IMR-90 (cell line): ENCODE measurements at regions not wholly inside any gene's neighbourhood (a gene's known extent, or its start where the extent isn't known, plus 50 kb on each side); places are given as distances from the start of the nearest gene placed in this dataset.

Experiments
- ATAC-seq: fragments of 200-7000 bp; cut with Tn5 transposase; 2 replicates; pipeline ENCODE4 v1.9.1; 2020; ENCODE audit warnings: low read depth, mild to moderate bottlenecking, moderate library complexity
- BruUV-seq: library from RNA; stranded (reverse); fragments of 400-500 nt; replicated peaks from 2 replicates; lab custom pipeline; 2021; lab: Mats Ljungman, UMichigan
- CTCF ChIA-PET: fragments of 300-600 bp; formaldehyde crosslinking; extraction: SDS; loops from one replicate; lab custom pipeline; 2021; ENCODE audit warnings: antibody characterized with exemption; lab: Yijun Ruan, JAX
- POLR2A ChIA-PET: fragments of 300-600 bp; sonication (Branson Sonifier 250); formaldehyde crosslinking; loops from one replicate; lab custom pipeline; 2022; ENCODE audit warnings: antibody characterized with exemption; ENCODE audit not compliant: unreplicated experiment; lab: Charles Lee
- DNase-seq: peaks from one replicate; pipeline ENCODE4 v3.0.0; 2013
- H2AFZ ChIP-seq: replicated peaks from 2 replicates; pipeline ENCODE3; 2013; ENCODE audit warnings: low read length, mild to moderate bottlenecking; ENCODE audit not compliant: poor library complexity
- H2AK5ac ChIP-seq: 2 replicates; pipeline ENCODE4 v1.6.1; 2013; ENCODE audit warnings: low read depth, low read length, inconsistent platforms
- H2AK9ac ChIP-seq: replicated peaks from 2 replicates; pipeline ENCODE3; 2013; ENCODE audit warnings: mild to moderate bottlenecking, low read depth, low read length, moderate library complexity; ENCODE audit not compliant: poor library complexity
- H2BK120ac ChIP-seq: 2 replicates; pipeline ENCODE4 v1.6.1; 2013; ENCODE audit warnings: low read depth, low read length, inconsistent platforms
- H2BK15ac ChIP-seq: 3 replicates; pipeline ENCODE4 v1.6.1; 2013; ENCODE audit warnings: low read depth, low read length, inconsistent platforms
- H2BK20ac ChIP-seq: 2 replicates; pipeline ENCODE4 v1.6.1; 2013; ENCODE audit warnings: low read depth, mild to moderate bottlenecking, inconsistent platforms, low read length, moderate library complexity
- H2BK5ac ChIP-seq: 2 replicates; pipeline ENCODE4 v1.6.1; 2013; ENCODE audit warnings: mild to moderate bottlenecking, low read depth, low read length, inconsistent platforms; ENCODE audit not compliant: poor library complexity, severe bottlenecking
- H3K14ac ChIP-seq: replicated peaks from 2 replicates; pipeline ENCODE4 v1.6.1; 2013; ENCODE audit warnings: low read depth, low read length, inconsistent platforms
- H3K18ac ChIP-seq: 2 replicates; pipeline ENCODE4 v1.6.1; 2013; ENCODE audit warnings: low read depth, low read length, control low read depth
- H3K23ac ChIP-seq: 2 replicates; pipeline ENCODE4 v1.6.1; 2013; ENCODE audit warnings: low read depth, low read length, inconsistent platforms
- H3K27ac ChIP-seq: 2 replicates; pipeline ENCODE4 v1.5.1; 2013; ENCODE audit warnings: mild to moderate bottlenecking, control low read depth, low read length; ENCODE audit not compliant: insufficient read depth
- H3K27me3 ChIP-seq: 2 replicates; pipeline ENCODE4 v1.6.1; 2013; ENCODE audit warnings: low read length; ENCODE audit not compliant: control insufficient read depth, insufficient read depth
- H3K36me3 ChIP-seq: 2 replicates; pipeline ENCODE4 v1.6.1; 2013; ENCODE audit warnings: low read length, mixed read lengths; ENCODE audit not compliant: control insufficient read depth, insufficient read depth
- H3K4ac ChIP-seq: 2 replicates; pipeline ENCODE4 v1.6.1; 2013; ENCODE audit warnings: low read depth, low read length, inconsistent platforms
- H3K4me1 ChIP-seq: 2 replicates; pipeline ENCODE4 v1.6.1; 2013; ENCODE audit warnings: low read length, mixed read lengths; ENCODE audit not compliant: control insufficient read depth, insufficient read depth
- H3K4me2 ChIP-seq: 2 replicates; pipeline ENCODE4 v1.6.1; 2013; ENCODE audit warnings: low read depth, mild to moderate bottlenecking, control low read depth, low read length, moderate library complexity
- H3K4me3 ChIP-seq: 2 replicates; pipeline ENCODE4 v1.5.1; 2013; ENCODE audit warnings: low read depth, mild to moderate bottlenecking, control low read depth, low read length, moderate library complexity; ENCODE audit not compliant: insufficient read depth
- H3K56ac ChIP-seq: 2 replicates; pipeline ENCODE4 v1.6.1; 2013; ENCODE audit warnings: low read length, inconsistent platforms; ENCODE audit not compliant: insufficient read depth; ENCODE audit errors: extremely low read depth
- H3K79me1 ChIP-seq, 2 experiments: 2 replicates each; pipeline ENCODE4 v1.6.1; 2013; ENCODE audit warnings: low read length in 2 of 2, inconsistent platforms in 1 of 2, low read depth in 1 of 2
- H3K9ac ChIP-seq: 2 replicates; pipeline ENCODE4 v1.6.1; 2013; ENCODE audit warnings: low read depth, low read length, control low read depth
- H3K9me1 ChIP-seq: 2 replicates; pipeline ENCODE4 v1.6.1; 2013; ENCODE audit warnings: low read length, inconsistent platforms; ENCODE audit not compliant: insufficient read depth
- H3K9me3 ChIP-seq: 2 replicates; pipeline ENCODE4 v1.6.1; 2013; ENCODE audit warnings: low read length; ENCODE audit not compliant: control insufficient read depth, insufficient read depth
- H4K20me1 ChIP-seq: 2 replicates; pipeline ENCODE4 v1.6.1; 2013; ENCODE audit warnings: low read length, inconsistent platforms; ENCODE audit not compliant: insufficient read depth
- H4K5ac ChIP-seq: 2 replicates; pipeline ENCODE4 v1.6.1; 2013; ENCODE audit warnings: mild to moderate bottlenecking, low read depth, low read length, control low read depth
- H4K8ac ChIP-seq, 2 experiments: 2 replicates each; pipeline ENCODE4 v1.6.1; 2013; ENCODE audit warnings: low read depth in 2 of 2, low read length in 2 of 2, control low read depth in 1 of 2, inconsistent platforms in 1 of 2
- H4K91ac ChIP-seq: 2 replicates; pipeline ENCODE4 v1.6.1; 2013; ENCODE audit warnings: low read depth, low read length, inconsistent platforms; ENCODE audit not compliant: insufficient read depth
- BHLHE40 ChIP-seq: fragments of 150-350 bp; IDR thresholded peaks from 2 replicates; pipeline ENCODE4 v1.6.1; 2016; ENCODE audit warnings: mild to moderate bottlenecking, low read depth, low read length
- CEBPB ChIP-seq: IDR thresholded peaks from 2 replicates; pipeline ENCODE4 v1.6.1; 2012; ENCODE audit warnings: low read depth, low read length, improper control_type of control experiment
- CHD1 ChIP-seq: IDR thresholded peaks from 2 replicates; pipeline ENCODE4 v1.6.1; 2012; ENCODE audit warnings: low read depth, low read length, improper control_type of control experiment
- FOS ChIP-seq: fragments of 150-350 bp; IDR thresholded peaks from 2 replicates; pipeline ENCODE4 v1.6.1; 2016; ENCODE audit warnings: low read depth, low read length
- MAFK ChIP-seq: IDR thresholded peaks from 2 replicates; pipeline ENCODE4 v1.6.1; 2012; ENCODE audit warnings: low read depth, low read length, improper control_type of control experiment
- MAZ ChIP-seq: IDR thresholded peaks from 2 replicates; pipeline ENCODE4 v1.6.1; 2012; ENCODE audit warnings: low read depth, mild to moderate bottlenecking, low read length, improper control_type of control experiment, moderate library complexity, borderline replicate concordance
- MXI1 ChIP-seq: IDR thresholded peaks from 2 replicates; pipeline ENCODE4 v1.6.1; 2012; ENCODE audit warnings: low read depth, mild to moderate bottlenecking, low read length, moderate library complexity, borderline replicate concordance
- NFE2L2 ChIP-seq: fragments of 150-350 bp; IDR thresholded peaks from 2 replicates; pipeline ENCODE4 v1.6.1; 2016; ENCODE audit warnings: low read depth, mild to moderate bottlenecking, low read length
- POLR2A ChIP-seq: IDR thresholded peaks from 2 replicates; pipeline ENCODE4 v1.6.1; 2012; ENCODE audit warnings: mild to moderate bottlenecking, low read depth, low read length
- RCOR1 ChIP-seq: IDR thresholded peaks from 2 replicates; pipeline ENCODE4 v1.6.1; 2012; ENCODE audit warnings: mild to moderate bottlenecking, low read length, improper control_type of control experiment; ENCODE audit not compliant: insufficient replicate concordance
- RFX5 ChIP-seq: IDR thresholded peaks from 2 replicates; pipeline ENCODE4 v1.8.0; 2012; ENCODE audit warnings: low read depth, mild to moderate bottlenecking, low read length, moderate library complexity
- SMC3 ChIP-seq: fragments of 150-350 bp; IDR thresholded peaks from 2 replicates; pipeline ENCODE4 v1.6.1; 2016; ENCODE audit warnings: low read depth, mild to moderate bottlenecking, antibody characterized with exemption, low read length, moderate library complexity
- WGBS, 2 experiments: methylation state at CpG; one replicate each; pipeline versions ENCODE4 v1.1.5 to v1.1.7; 2013; ENCODE audit warnings: missing lambda C conversion rate in 2 of 2; ENCODE audit not compliant: insufficient read length in 1 of 2; ENCODE audit errors: extremely low coverage in 2 of 2; 5-methylcytosine and 5-hydroxymethylcytosine counted together
- dilution Hi-C: fragments of 300-500 bp; cut with HindIII; formaldehyde crosslinking; loops from one replicate; pipeline ENCODE4 v1.14.3; 2018; ENCODE audit warnings: low sequenced_read_pairs; ENCODE audit not compliant: unreplicated experiment
- in situ Hi-C: fragments of 300-500 bp; cut with MboI; formaldehyde crosslinking; loops from 3 replicates; pipeline ENCODE4 v1.14.3; 2019; ENCODE audit warnings: low sequenced_read_pairs, inconsistent platforms, mixed read lengths
- intact Hi-C: fragments of 100-400 bp; cut with micrococcal nuclease; formaldehyde crosslinking; loops from 2 replicates; pipeline ENCODE4 v1.10.0; 2022
- TF ChIP-seq, protein P1 (sequence below): conservative IDR thresholded peaks from 2 replicates; pipeline ENCODE4 v1.5.1; 2012; ENCODE audit warnings: mild to moderate bottlenecking, low read depth, low read length, improper control_type of control experiment
- TF ChIP-seq, protein P2 (sequence below): fragments of 150-350 bp; IDR thresholded peaks from 2 replicates; pipeline ENCODE4 v1.6.1; 2016; ENCODE audit warnings: low read depth, mild to moderate bottlenecking, low read length, moderate library complexity, borderline replicate concordance
- TF ChIP-seq, protein P3 (sequence below): fragments of 150-350 bp; IDR thresholded peaks from 2 replicates; pipeline ENCODE4 v1.6.1; 2017; ENCODE audit warnings: mild to moderate bottlenecking, antibody characterized with exemption, low read length, low read depth

DNA sequence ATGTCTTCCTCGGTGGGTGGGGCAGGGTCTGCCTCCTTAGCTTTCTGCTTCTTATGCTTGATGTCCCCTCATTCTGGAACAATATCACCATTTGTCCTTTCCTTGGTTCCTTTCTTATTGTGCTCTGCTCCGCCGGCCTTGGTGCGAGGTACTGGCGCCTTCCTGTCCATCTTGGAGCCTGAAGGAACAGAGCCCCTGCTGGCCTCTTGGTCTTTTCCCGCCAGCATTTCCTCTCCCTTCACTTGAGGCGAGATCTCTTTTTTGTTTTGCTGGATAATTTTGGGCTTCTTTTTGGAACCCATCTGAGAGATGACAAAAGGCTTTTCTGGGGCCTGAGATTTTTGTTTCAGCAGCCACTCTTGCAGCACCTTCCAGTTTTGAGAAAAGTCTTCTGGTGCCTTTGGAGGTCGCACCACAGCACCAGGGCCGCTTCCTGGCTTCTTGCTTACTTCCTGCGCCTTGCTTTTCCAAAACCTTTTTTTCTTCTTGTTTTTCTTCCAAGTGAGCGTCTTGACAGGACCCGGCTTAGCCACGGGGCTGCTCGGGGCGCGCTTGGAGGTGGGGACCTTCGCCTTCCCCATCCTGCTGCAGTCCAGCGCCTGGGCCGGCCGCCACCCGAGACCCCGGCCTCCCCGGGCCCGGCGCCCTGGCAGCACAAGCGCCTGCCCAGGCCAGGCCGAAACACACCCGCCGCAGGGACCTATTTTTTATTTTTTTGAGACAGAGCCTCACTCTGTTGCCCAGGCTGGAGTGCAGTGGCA, 127.1 kb downstream of the KLF13 start:
- H3K79me1 ChIP-seq = no peaks in the 10 kb centered on the region
- H2AK5ac ChIP-seq = no peak overlapping the region
- no peak for ATAC-seq
- H3K9ac ChIP-seq = no peak overlapping the region
- no peak overlapping the region for H4K8ac ChIP-seq
- no peak overlapping the region for H2BK5ac ChIP-seq
- H4K20me1 ChIP-seq = no peaks in the 10 kb centered on the region
- no peak overlapping the region for H3K4me3 ChIP-seq
- H4K91ac ChIP-seq = no peak overlapping the region
- no peak overlapping the region for H3K18ac ChIP-seq
- H3K4me1 ChIP-seq = peaks cover 2% of the 10 kb centered on the region; the same call in 1 of the 2 replicates
- H3K56ac ChIP-seq = no peak overlapping the region
- no peak for DNase-seq
- no peak for TF ChIP-seq SMC3
- no peak for TF ChIP-seq MAZ
- no peak for TF ChIP-seq BHLHE40
- TF ChIP-seq CHD1 = no peak
- TF ChIP-seq, protein P1, sequence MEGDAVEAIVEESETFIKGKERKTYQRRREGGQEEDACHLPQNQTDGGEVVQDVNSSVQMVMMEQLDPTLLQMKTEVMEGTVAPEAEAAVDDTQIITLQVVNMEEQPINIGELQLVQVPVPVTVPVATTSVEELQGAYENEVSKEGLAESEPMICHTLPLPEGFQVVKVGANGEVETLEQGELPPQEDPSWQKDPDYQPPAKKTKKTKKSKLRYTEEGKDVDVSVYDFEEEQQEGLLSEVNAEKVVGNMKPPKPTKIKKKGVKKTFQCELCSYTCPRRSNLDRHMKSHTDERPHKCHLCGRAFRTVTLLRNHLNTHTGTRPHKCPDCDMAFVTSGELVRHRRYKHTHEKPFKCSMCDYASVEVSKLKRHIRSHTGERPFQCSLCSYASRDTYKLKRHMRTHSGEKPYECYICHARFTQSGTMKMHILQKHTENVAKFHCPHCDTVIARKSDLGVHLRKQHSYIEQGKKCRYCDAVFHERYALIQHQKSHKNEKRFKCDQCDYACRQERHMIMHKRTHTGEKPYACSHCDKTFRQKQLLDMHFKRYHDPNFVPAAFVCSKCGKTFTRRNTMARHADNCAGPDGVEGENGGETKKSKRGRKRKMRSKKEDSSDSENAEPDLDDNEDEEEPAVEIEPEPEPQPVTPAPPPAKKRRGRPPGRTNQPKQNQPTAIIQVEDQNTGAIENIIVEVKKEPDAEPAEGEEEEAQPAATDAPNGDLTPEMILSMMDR = no peak
- no peak for TF ChIP-seq POLR2A
- TF ChIP-seq, protein P2, sequence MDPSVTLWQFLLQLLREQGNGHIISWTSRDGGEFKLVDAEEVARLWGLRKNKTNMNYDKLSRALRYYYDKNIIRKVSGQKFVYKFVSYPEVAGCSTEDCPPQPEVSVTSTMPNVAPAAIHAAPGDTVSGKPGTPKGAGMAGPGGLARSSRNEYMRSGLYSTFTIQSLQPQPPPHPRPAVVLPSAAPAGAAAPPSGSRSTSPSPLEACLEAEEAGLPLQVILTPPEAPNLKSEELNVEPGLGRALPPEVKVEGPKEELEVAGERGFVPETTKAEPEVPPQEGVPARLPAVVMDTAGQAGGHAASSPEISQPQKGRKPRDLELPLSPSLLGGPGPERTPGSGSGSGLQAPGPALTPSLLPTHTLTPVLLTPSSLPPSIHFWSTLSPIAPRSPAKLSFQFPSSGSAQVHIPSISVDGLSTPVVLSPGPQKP = no peak
- TF ChIP-seq MXI1 = no peak
- no peak for TF ChIP-seq NFE2L2
- TF ChIP-seq, protein P3, sequence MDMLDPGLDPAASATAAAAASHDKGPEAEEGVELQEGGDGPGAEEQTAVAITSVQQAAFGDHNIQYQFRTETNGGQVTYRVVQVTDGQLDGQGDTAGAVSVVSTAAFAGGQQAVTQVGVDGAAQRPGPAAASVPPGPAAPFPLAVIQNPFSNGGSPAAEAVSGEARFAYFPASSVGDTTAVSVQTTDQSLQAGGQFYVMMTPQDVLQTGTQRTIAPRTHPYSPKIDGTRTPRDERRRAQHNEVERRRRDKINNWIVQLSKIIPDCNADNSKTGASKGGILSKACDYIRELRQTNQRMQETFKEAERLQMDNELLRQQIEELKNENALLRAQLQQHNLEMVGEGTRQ = no peak
- TF ChIP-seq FOS = no peak
- TF ChIP-seq CEBPB = no peak
- TF ChIP-seq MAFK = no peak
- TF ChIP-seq RCOR1 = no peak
- TF ChIP-seq RFX5 = no peak
- ChIA-PET CTCF (interaction anchor here (1.2 kb wide), 1 partner anchor 18 kb away, joined by 5 read pairs; no protein-coding TSS in a partner anchor), POLR2A (no interaction called here)
- BruUV-seq = no TSS peak
- 0 out of 2 replicates have a peak, but pooled peaks cover 4% of the 10 kb centered on the region for H3K9me1 ChIP-seq
- in situ Hi-C loops (no loop called here), dilution Hi-C loops (no loop called here), intact Hi-C loops (no loop called here)
- no peaks in the 10 kb centered on the region; the same call in 1 of the 2 replicates for H3K9me3 ChIP-seq
- H2AFZ ChIP-seq = no peak overlapping the region
- H2BK20ac ChIP-seq = no peak overlapping the region
- no peak overlapping the region for H3K4me2 ChIP-seq
- no peak overlapping the region for H3K14ac ChIP-seq
- no peak overlapping the region for H3K4ac ChIP-seq
- H2AK9ac ChIP-seq = no peak overlapping the region
- H3K36me3 ChIP-seq = no peaks in the 10 kb centered on the region
- no peak overlapping the region for H4K5ac ChIP-seq
- H2BK15ac ChIP-seq = no peak overlapping the region
- H3K27ac ChIP-seq = no peak overlapping the region
- H3K27me3 ChIP-seq = no peaks in the 10 kb centered on the region; the same call in 1 of the 2 replicates
- no peak overlapping the region for H2BK120ac ChIP-seq
- no peak overlapping the region for H3K23ac ChIP-seq
- 97% methylated on average over 11 of the region's 29 CpGs; no CpG with 5 or more reads in 1 of the 2 experiments for WGBS, 2 experiments
